Testis (tissue), 2 donors: ENCODE measurements at regions not wholly inside any gene's neighbourhood (a gene's known extent, or its start where the extent isn't known, plus 50 kb on each side); places are given as distances from the start of the nearest gene placed in this dataset.
"Not testable (repeated sequence)": the region's sequence is repeated elsewhere in the genome, so short reads cannot be mapped to it uniquely, and the experiment has no call there.

Experiments
- POLR2A ChIP-seq: fragments of 450-650 bp; IDR thresholded peaks from one replicate; pipeline ENCODE4 v1.6.1; 2017; ENCODE audit warnings: antibody characterized with exemption, mild to moderate bottlenecking, moderate library complexity
- TF ChIP-seq, protein P1 (sequence below), 3 experiments: fragments of 450-650 bp in 2 of 3; fragments of 200-600 bp in 1 of 3; sonication (generic) in 1 of 3; IDR thresholded peaks; one replicate each; pipeline ENCODE4 v1.5.1; 2016 to 2019; ENCODE audit warnings: antibody characterized with exemption in 3 of 3, mild to moderate bottlenecking in 2 of 3, moderate library complexity in 1 of 3

DNA sequence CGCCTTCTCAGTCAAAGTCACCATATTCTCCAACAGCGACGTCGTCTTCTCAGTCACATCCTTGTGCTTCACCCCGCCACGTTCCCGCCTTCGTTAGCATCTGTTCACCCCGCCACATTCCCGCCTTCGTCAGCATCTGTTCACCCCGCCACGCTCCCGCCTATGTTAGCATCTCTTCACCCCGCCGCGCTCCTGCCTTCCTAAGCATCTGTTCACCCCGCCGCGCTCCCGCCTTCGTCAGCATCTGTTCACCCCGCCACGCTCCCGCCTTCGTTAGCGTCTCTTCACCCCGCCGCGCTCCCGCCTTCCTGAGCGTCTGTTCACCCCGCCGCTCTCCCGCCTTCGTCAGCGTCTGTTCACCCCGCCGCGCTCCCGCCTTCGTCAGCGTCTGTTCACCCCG lies 816.4 kb upstream of the TPTE start:
- TF ChIP-seq, protein P1, sequence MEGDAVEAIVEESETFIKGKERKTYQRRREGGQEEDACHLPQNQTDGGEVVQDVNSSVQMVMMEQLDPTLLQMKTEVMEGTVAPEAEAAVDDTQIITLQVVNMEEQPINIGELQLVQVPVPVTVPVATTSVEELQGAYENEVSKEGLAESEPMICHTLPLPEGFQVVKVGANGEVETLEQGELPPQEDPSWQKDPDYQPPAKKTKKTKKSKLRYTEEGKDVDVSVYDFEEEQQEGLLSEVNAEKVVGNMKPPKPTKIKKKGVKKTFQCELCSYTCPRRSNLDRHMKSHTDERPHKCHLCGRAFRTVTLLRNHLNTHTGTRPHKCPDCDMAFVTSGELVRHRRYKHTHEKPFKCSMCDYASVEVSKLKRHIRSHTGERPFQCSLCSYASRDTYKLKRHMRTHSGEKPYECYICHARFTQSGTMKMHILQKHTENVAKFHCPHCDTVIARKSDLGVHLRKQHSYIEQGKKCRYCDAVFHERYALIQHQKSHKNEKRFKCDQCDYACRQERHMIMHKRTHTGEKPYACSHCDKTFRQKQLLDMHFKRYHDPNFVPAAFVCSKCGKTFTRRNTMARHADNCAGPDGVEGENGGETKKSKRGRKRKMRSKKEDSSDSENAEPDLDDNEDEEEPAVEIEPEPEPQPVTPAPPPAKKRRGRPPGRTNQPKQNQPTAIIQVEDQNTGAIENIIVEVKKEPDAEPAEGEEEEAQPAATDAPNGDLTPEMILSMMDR (IDR thresholded peaks at IDR 0.05) = not testable (repeated sequence)
- not testable (repeated sequence) for TF ChIP-seq POLR2A
